GM12878 (cell line): ENCODE measurements at regions not wholly inside any gene's neighbourhood (a gene's known extent, or its start where the extent isn't known, plus 50 kb on each side); places are given as distances from the start of the nearest gene placed in this dataset.
A peak's percentile ranks its signal among the peaks of the same experiment; 100 is the strongest.

Experiments used
- ATAC-seq: fragments of 200-7000 bp; cut with Tn5 transposase; 3 replicates; pipeline ENCODE4 v1.9.1; 2020; ENCODE audit warnings: mild to moderate bottlenecking, moderate library complexity
- BruUV-seq: library from RNA; stranded (reverse); fragments of 400-500 nt; replicated peaks from 2 replicates; lab custom pipeline; 2021; lab: Mats Ljungman, UMichigan
- CTCF ChIA-PET: fragments of 300-600 bp; sonication (Branson Sonifier 250); formaldehyde crosslinking; extraction: SDS; loops from one replicate; lab custom pipeline; 2021; ENCODE audit warnings: inconsistent platforms; lab: Yijun Ruan, JAX
- POLR2A ChIA-PET: fragments of 350-600 bp; formaldehyde crosslinking; extraction: SDS; loops from one replicate; lab custom pipeline; 2021; ENCODE audit warnings: inconsistent platforms; lab: Charles Lee
- RAD21 ChIA-PET: fragments of 300-600 bp; sonication (Branson Sonifier 250); formaldehyde crosslinking; loops from one replicate; lab custom pipeline; 2023; ENCODE audit warnings: antibody characterized with exemption; ENCODE audit not compliant: unreplicated experiment; lab: Charles Lee
- SMC1A ChIA-PET: fragments of 300-600 bp; sonication (Branson Sonifier 250); formaldehyde crosslinking; loops from one replicate; lab custom pipeline; 2023; ENCODE audit not compliant: unreplicated experiment, uncharacterized antibody; lab: Charles Lee
- DNase-seq: peaks from one replicate; pipeline ENCODE4 v3.0.0-alpha.2; 2011; ENCODE audit warnings: low read depth, low spot score
- FAIRE-seq: peaks from 3 replicates; lab custom pipeline; 2011; peaks lifted over from hg19 to GRCh38; lab: Jason Lieb, UNC
- H2AFZ ChIP-seq: 2 replicates; pipeline ENCODE4 v1.6.0; 2011; ENCODE audit warnings: low read depth, low read length, control low read depth; ENCODE audit not compliant: control insufficient read depth
- H3K27ac ChIP-seq: 2 replicates; pipeline ENCODE4 v1.5.1; 2011; ENCODE audit warnings: control low read depth; ENCODE audit not compliant: control insufficient read depth, insufficient read depth
- H3K27me3 ChIP-seq, 2 experiments: replicated peaks in 1 of 2; 2 replicates each; pipeline versions ENCODE4 v1.6.0 to v1.6.1; 2011; ENCODE audit warnings: low read length in 1 of 2; ENCODE audit not compliant: control insufficient read depth in 2 of 2, insufficient read depth in 2 of 2
- H3K36me3 ChIP-seq, 2 experiments: 2 replicates each; pipeline ENCODE4 v1.5.1; 2011; ENCODE audit warnings: low read length in 1 of 2; ENCODE audit not compliant: control insufficient read depth in 2 of 2, insufficient read depth in 2 of 2
- H3K4me1 ChIP-seq: 2 replicates; pipeline ENCODE4 v1.6.1; 2011; ENCODE audit warnings: mild to moderate bottlenecking, low read length, moderate library complexity, mixed read lengths; ENCODE audit not compliant: control insufficient read depth, insufficient read depth
- H3K4me2 ChIP-seq: 2 replicates; pipeline ENCODE4 v1.6.0; 2011; ENCODE audit warnings: control low read depth; ENCODE audit not compliant: control insufficient read depth, insufficient read depth
- H3K4me3 ChIP-seq: fragments of 200-600 bp; sonication (generic); 2 replicates; pipeline ENCODE4 v1.5.1; 2016
- H3K79me2 ChIP-seq: 2 replicates; pipeline ENCODE4 v1.6.0; 2011; ENCODE audit warnings: low read length; ENCODE audit not compliant: control insufficient read depth, insufficient read depth
- H3K9ac ChIP-seq: 2 replicates; pipeline ENCODE4 v1.8.0; 2011; ENCODE audit warnings: low read length, control low read depth, mixed read lengths; ENCODE audit not compliant: control insufficient read depth, insufficient read depth
- H3K9me3 ChIP-seq: replicated peaks from 3 replicates; pipeline ENCODE4 v1.5.1; 2011; ENCODE audit warnings: mild to moderate bottlenecking, low read length; ENCODE audit not compliant: control insufficient read depth, insufficient read depth
- H4K20me1 ChIP-seq: 2 replicates; pipeline ENCODE4 v1.6.0; 2011; ENCODE audit not compliant: control insufficient read depth, insufficient read depth
- CEBPZ ChIP-seq: fragments of 150-350 bp; IDR thresholded peaks from 2 replicates; pipeline ENCODE4 v1.6.1; 2016; ENCODE audit warnings: low read depth, low read length
- ETV6 ChIP-seq, 2 experiments: fragments of 450-650 bp in 1 of 2; IDR thresholded peaks in 1 of 2; conservative IDR thresholded peaks in 1 of 2; 2 replicates each; pipeline ENCODE4 v1.6.1; 2014; ENCODE audit warnings: antibody characterized with exemption in 1 of 2, borderline replicate concordance in 1 of 2, low read depth in 1 of 2, mild to moderate bottlenecking in 1 of 2, moderate library complexity in 1 of 2
- FOXK2 ChIP-seq: fragments of 450-650 bp; IDR thresholded peaks from 2 replicates; pipeline ENCODE4 v1.6.1; 2017; ENCODE audit warnings: mild to moderate bottlenecking, moderate library complexity
- HSF1 ChIP-seq: fragments of 150-350 bp; IDR thresholded peaks from 2 replicates; pipeline ENCODE4 v1.6.1; 2014; ENCODE audit warnings: mild to moderate bottlenecking, low read depth, low read length
- KAT2A ChIP-seq: conservative IDR thresholded peaks from 2 replicates; pipeline ENCODE4 v1.6.1; 2011; ENCODE audit warnings: low read depth, low read length; ENCODE audit not compliant: control insufficient read depth
- KDM1A ChIP-seq: fragments of 200-600 bp; sonication (generic); IDR thresholded peaks from 2 replicates; pipeline ENCODE4 v1.6.1; 2016; ENCODE audit warnings: borderline replicate concordance
- LARP7 ChIP-seq: fragments of 450-650 bp; IDR thresholded peaks from 2 replicates; pipeline ENCODE4 v1.6.1; 2017; ENCODE audit warnings: mild to moderate bottlenecking
- MAX ChIP-seq: IDR thresholded peaks from 2 replicates; pipeline ENCODE4 v1.6.1; 2012; ENCODE audit warnings: low read depth, low read length, improper control_type of control experiment
- MXI1 ChIP-seq: fragments of 150-350 bp; IDR thresholded peaks from 2 replicates; pipeline ENCODE4 v1.6.1; 2011; ENCODE audit warnings: low read depth, mild to moderate bottlenecking, inconsistent platforms, low read length, improper control_type of control experiment
- PBX3 ChIP-seq: IDR thresholded peaks from 2 replicates; pipeline ENCODE4 v1.6.1; 2011; ENCODE audit warnings: mild to moderate bottlenecking, low read depth, low read length, moderate library complexity; ENCODE audit not compliant: insufficient replicate concordance
- PRDM15 ChIP-seq: fragments of 450-650 bp; formaldehyde crosslinking; IDR thresholded peaks from 2 replicates; pipeline ENCODE4 v1.4.0; 2020; ENCODE audit warnings: mild to moderate bottlenecking, moderate library complexity
- RCOR1 ChIP-seq: conservative IDR thresholded peaks from 2 replicates; pipeline ENCODE4 v1.6.1; 2012; ENCODE audit warnings: low read depth, low read length, improper control_type of control experiment
- SMC3 ChIP-seq: IDR thresholded peaks from 2 replicates; pipeline ENCODE4 v1.6.1; 2011; ENCODE audit warnings: low read length, improper control_type of control experiment, borderline replicate concordance
- whole genome bisulfite sequencing: methylation state at CpG from one replicate; pipeline ENCODE4 v1.1.6; 2016; ENCODE audit warnings: low lambda C conversion rate; ENCODE audit not compliant: insufficient replicate concordance, insufficient coverage; ENCODE audit errors: missing lambda C conversion rate; 5-methylcytosine and 5-hydroxymethylcytosine counted together
- in situ Hi-C: fragments of 300-500 bp; cut with MboI; formaldehyde crosslinking; loops from 9 replicates; pipeline ENCODE4 v1.14.3; 2018; ENCODE audit warnings: mixed read lengths
- intact Hi-C: fragments of 100-400 bp; cut with micrococcal nuclease; formaldehyde crosslinking; loops from one replicate; pipeline ENCODE4 v1.14.2; 2022; ENCODE audit not compliant: unreplicated experiment

GRCh38 chr14:65228436-65228835, 126.1 kb upstream of the MAX start:
- H2AFZ ChIP-seq, result no peak overlapping the region
- H3K4me2 ChIP-seq, result peak overlapping the region; percentile 94
- peak overlapping the region; percentile 38; the same call in 1 of the 2 replicates for H3K4me3 ChIP-seq
- in situ Hi-C loops, result loop anchor here (10.0 kb wide), 1 partner anchor 596 kb away; no protein-coding TSS in a partner anchor
- ATAC-seq, result peak; percentile 93
- SMC1A ChIA-PET, result interaction anchor here (0.7 to 8.2 kb wide), 21 partner anchors 11 to 597 kb away, joined by 3 to 50 read pairs (median 4); no protein-coding TSS in a partner anchor
- CTCF ChIA-PET, result interaction anchor here (1.0 to 14.4 kb wide), 12 partner anchors 11 to 596 kb away, joined by 3 to 136 read pairs (median 4); partner anchors contain the start of gene FUT8
- no peaks in the 10 kb centered on the region; a peak in 1 of 4 replicates for H3K36me3 ChIP-seq
- H3K9ac ChIP-seq, result no peak overlapping the region
- peaks cover 47% of the 10 kb centered on the region for H3K4me1 ChIP-seq
- FAIRE-seq, result peak; percentile 100
- BruUV-seq, result no TSS peak
- H3K79me2 ChIP-seq, result no peaks in the 10 kb centered on the region
- no peaks in the 10 kb centered on the region for H4K20me1 ChIP-seq
- intact Hi-C loops, result loop anchor here (1.0 to 10.0 kb wide), 5 partner anchors 18 to 376 kb away; no protein-coding TSS in a partner anchor
- H3K27me3 ChIP-seq, result no peaks in the 10 kb centered on the region
- POLR2A ChIA-PET, result interaction anchor here (0.6 to 1.8 kb wide), 5 partner anchors 21 to 493 kb away, joined by 3 to 7 read pairs (median 4); no protein-coding TSS in a partner anchor
- WGBS, result 0% methylated on average over 2 of the region's 2 CpGs
- RAD21 ChIA-PET, result interaction anchor here (0.7 to 6.2 kb wide), 9 partner anchors 22 to 187 kb away, joined by 3 to 30 read pairs (median 4); no protein-coding TSS in a partner anchor
- H3K27ac ChIP-seq, result peak overlapping the region; percentile 80
- no peaks in the 10 kb centered on the region for H3K9me3 ChIP-seq
- DNase-seq, result peak; percentile 92
- no peak for TF ChIP-seq FOXK2
- no peak for TF ChIP-seq MAX
- no peak for TF ChIP-seq MXI1
- TF ChIP-seq LARP7, result no peak
- TF ChIP-seq RCOR1, result peak; percentile 96; the same call in 1 of the 2 replicates
- no peak for TF ChIP-seq SMC3
- TF ChIP-seq ETV6 (conservative IDR thresholded peaks at IDR 0.05 in 1 of 2, IDR thresholded peaks at IDR 0.05 in 1 of 2; ENCODE audit: borderline replicate concordance in 1 of 2, low read depth in 1 of 2), result peak in 1 of 2 experiments; percentile 60; a peak in 1 of 4 replicates
- TF ChIP-seq HSF1, result no peak
- no peak for TF ChIP-seq KDM1A
- TF ChIP-seq CEBPZ, result no peak
- no peak for TF ChIP-seq KAT2A
- TF ChIP-seq PRDM15, result no peak
- no peak for TF ChIP-seq PBX3
